ENCODE measurements at regions not wholly inside any gene's neighbourhood (a gene's known extent, or its start where the extent isn't known, plus 50 kb on each side); places are given as distances from the start of the nearest gene placed in this dataset.

- Histone ChIP-seq H3K4me1 (ENCODE audit: control insufficient read depth in 2 of 2, insufficient read depth in 2 of 2, low read length in 2 of 2) (no peaks in the 10 kb centered on the region), H3K36me3 (ENCODE audit: control insufficient read depth in 2 of 3, insufficient read depth in 3 of 3, low read length in 3 of 3) (no peaks in the 10 kb centered on the region), H3K27ac (ENCODE audit: low read depth, low read length) (no peak overlapping the region), H3K9me3 (ENCODE audit: control insufficient read depth in 2 of 3, low read length in 3 of 3) (no peaks in the 10 kb centered on the region), H3K27me3 (ENCODE audit: control insufficient read depth in 2 of 2, insufficient read depth in 2 of 2, low read length in 2 of 2) (no peaks in the 10 kb centered on the region), H3K4me3 (ENCODE audit: low read length) (no peak overlapping the region)
- Mint-ChIP-seq H3K27me3 (peaks cover 0 to 52% (median 33%) of the 10 kb centered on the region in 5 donors), H3K4me3 (no peak overlapping the region), H3K36me3 (no peaks in the 10 kb centered on the region), H3K9me3 (no peaks in the 10 kb centered on the region), H3K4me1 (no peaks in the 10 kb centered on the region), H3K27ac (no peak overlapping the region)
- ChIA-PET POLR2A (no interaction called here), CTCF (no interaction called here)
- DNase-seq (no peak), ATAC-seq (no peak)
- intact Hi-C loops (cut with micrococcal nuclease), result no loop called here
Measured at GRCh38 chr5:74288448-74289108, 351.9 kb downstream of the ENC1 start.

DNA sequence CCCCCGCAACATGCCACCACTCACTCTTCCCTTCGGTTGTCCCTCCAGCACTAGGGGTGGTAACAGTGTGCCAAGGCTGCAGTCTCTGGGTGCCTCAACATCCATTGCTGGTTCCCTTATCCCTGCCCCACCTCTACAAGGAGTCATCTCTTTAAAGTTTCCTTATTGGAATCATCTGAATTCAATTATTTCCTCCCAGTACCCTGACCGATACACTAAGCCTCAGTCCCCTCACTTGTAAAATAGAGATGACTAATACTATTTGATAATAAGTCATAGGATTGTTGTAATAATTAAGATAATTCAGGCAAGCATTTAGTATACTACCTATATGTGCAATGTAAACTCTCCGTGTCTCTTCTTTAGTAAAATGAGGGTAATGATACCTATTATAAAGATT is 352.5 kb downstream of the ENC1 start:
- H3K27ac ChIP-seq (ENCODE audit: low read depth, low read length), result no peak overlapping the region
- no peaks in the 10 kb centered on the region for H3K4me1 Mint-ChIP-seq
- no peak overlapping the region for H3K27ac Mint-ChIP-seq
- ATAC-seq (no peak), DNase-seq (no peak)
- CTCF ChIA-PET, result no interaction called here
- H3K4me3 ChIP-seq (ENCODE audit: low read length), result no peak overlapping the region
- no peaks in the 10 kb centered on the region for H3K4me1 ChIP-seq (ENCODE audit: control insufficient read depth in 2 of 2, insufficient read depth in 2 of 2, low read length in 2 of 2)
- H3K27me3 Mint-ChIP-seq, result peaks cover 0 to 49% (median 31%) of the 10 kb centered on the region in 5 donors
- H3K27me3 ChIP-seq (ENCODE audit: control insufficient read depth in 2 of 2, insufficient read depth in 2 of 2, low read length in 2 of 2), result no peaks in the 10 kb centered on the region
- no peaks in the 10 kb centered on the region for H3K36me3 ChIP-seq (ENCODE audit: control insufficient read depth in 2 of 3, insufficient read depth in 3 of 3, low read length in 3 of 3)
- no peaks in the 10 kb centered on the region for H3K9me3 Mint-ChIP-seq
- POLR2A ChIA-PET, result no interaction called here
- H3K9me3 ChIP-seq (ENCODE audit: control insufficient read depth in 2 of 3, low read length in 3 of 3), result no peaks in the 10 kb centered on the region
- no peak overlapping the region for H3K4me3 Mint-ChIP-seq
- intact Hi-C loops (cut with micrococcal nuclease), result no loop called here
- no peaks in the 10 kb centered on the region for H3K36me3 Mint-ChIP-seq

DNA sequence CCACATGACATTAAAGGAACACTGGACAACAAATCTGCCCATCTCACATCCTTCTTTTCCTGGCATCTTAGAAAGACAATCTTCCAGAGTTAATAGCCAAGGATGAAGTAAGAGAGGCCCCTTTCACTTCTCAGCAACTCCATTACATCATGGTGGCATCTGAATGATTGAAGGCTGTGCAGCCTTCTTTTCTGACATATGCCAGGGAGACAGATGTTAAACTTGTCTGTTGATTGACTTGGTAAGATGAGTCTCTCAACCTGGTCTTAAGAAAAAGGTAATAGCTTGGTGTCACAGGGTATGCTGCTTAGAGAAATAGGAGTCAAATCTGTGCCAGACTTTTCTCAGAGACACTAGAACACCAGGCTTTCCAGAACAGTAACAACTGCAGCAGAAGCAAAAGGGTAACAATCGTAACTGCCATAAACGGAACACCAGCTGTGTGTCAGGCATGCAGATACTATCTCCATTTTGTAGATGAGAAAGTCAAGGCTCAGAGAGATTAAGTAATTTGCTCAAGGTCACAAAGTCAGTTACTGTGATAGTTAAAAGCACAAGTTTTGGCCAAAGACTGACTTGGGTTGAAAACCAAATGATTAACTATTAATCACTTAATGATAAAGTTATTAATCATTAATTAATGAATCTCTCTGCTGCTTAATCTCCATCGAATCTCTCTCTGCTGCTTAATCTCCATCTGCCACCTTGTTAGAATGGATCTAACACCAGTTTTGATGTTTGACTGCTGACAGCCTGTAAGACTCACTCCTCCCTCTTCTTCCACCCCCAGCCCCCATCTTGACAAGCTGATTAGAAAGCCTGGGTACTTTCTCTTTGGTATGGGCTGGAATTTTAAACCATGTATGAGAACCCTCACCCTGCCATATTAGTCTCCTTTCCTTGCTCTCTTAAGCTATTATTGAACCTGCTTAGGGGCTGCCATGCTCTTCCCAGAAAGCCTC is 353.5 kb downstream of the ENC1 start:
- ChIA-PET POLR2A (no interaction called here), CTCF (no interaction called here)
- H3K4me1 ChIP-seq (ENCODE audit: control insufficient read depth in 2 of 2, insufficient read depth in 2 of 2, low read length in 2 of 2), result no peaks in the 10 kb centered on the region
- ATAC-seq (no peak), DNase-seq (no peak)
- H3K4me3 ChIP-seq (ENCODE audit: low read length), result no peak overlapping the region
- Mint-ChIP-seq H3K27ac (peak overlapping the region in 1 of 9 donors; percentile 55), H3K27me3 (peaks cover 0 to 49% (median 31%) of the 10 kb centered on the region in 5 donors), H3K4me1 (no peaks in the 10 kb centered on the region), H3K9me3 (no peaks in the 10 kb centered on the region), H3K36me3 (no peaks in the 10 kb centered on the region), H3K4me3 (no peak overlapping the region)
- no peaks in the 10 kb centered on the region for H3K36me3 ChIP-seq (ENCODE audit: control insufficient read depth in 2 of 3, insufficient read depth in 3 of 3, low read length in 3 of 3)
- no peaks in the 10 kb centered on the region for H3K27me3 ChIP-seq (ENCODE audit: control insufficient read depth in 2 of 2, insufficient read depth in 2 of 2, low read length in 2 of 2)
- no peaks in the 10 kb centered on the region for H3K9me3 ChIP-seq (ENCODE audit: control insufficient read depth in 2 of 3, low read length in 3 of 3)
- no peak overlapping the region for H3K27ac ChIP-seq (ENCODE audit: low read depth, low read length)
- intact Hi-C loops (cut with micrococcal nuclease), result no loop called here

- intact Hi-C loops (cut with micrococcal nuclease), result no loop called here
- CTCF ChIA-PET, result no interaction called here
Measured at GRCh38 chr5:74285675-74286280, 354.8 kb downstream of the ENC1 start.

GRCh38 chr5:74282490-74282889 is 358.0 kb downstream of the ENC1 start:
- Mint-ChIP-seq H3K27me3 (peaks cover 0 to 24% (median 15%) of the 10 kb centered on the region in 5 donors), H3K9me3 (peaks cover 0 to 1% (median 0%) of the 10 kb centered on the region in 11 donors), H3K27ac (no peak overlapping the region), H3K36me3 (no peaks in the 10 kb centered on the region), H3K4me3 (no peak overlapping the region), H3K4me1 (no peaks in the 10 kb centered on the region)
- CTCF ChIA-PET, result no interaction called here
- intact Hi-C loops (cut with micrococcal nuclease), result no loop called here
- ATAC-seq, result no peak
- POLR2A ChIA-PET, result no interaction called here
- Histone ChIP-seq H3K4me1 (ENCODE audit: control insufficient read depth in 2 of 2, insufficient read depth in 2 of 2, low read length in 2 of 2) (no peaks in the 10 kb centered on the region), H3K27ac (ENCODE audit: low read depth, low read length) (no peak overlapping the region), H3K9me3 (ENCODE audit: control insufficient read depth in 2 of 3, low read length in 3 of 3) (no peaks in the 10 kb centered on the region), H3K4me3 (ENCODE audit: low read length) (no peak overlapping the region), H3K27me3 (ENCODE audit: control insufficient read depth in 2 of 2, insufficient read depth in 2 of 2, low read length in 2 of 2) (no peaks in the 10 kb centered on the region), H3K36me3 (ENCODE audit: control insufficient read depth in 2 of 3, insufficient read depth in 3 of 3, low read length in 3 of 3) (no peaks in the 10 kb centered on the region)
- no peak for DNase-seq

More at GRCh38 chr5:74285675-74286280, 354.8 kb downstream of the ENC1 start:
- no peaks in the 10 kb centered on the region for H3K27me3 ChIP-seq (ENCODE audit: control insufficient read depth in 2 of 2, insufficient read depth in 2 of 2, low read length in 2 of 2)
- H3K36me3 Mint-ChIP-seq, result no peaks in the 10 kb centered on the region
- no peak overlapping the region for H3K27ac Mint-ChIP-seq
- H3K4me3 ChIP-seq (ENCODE audit: low read length), result no peak overlapping the region
- DNase-seq (no peak), ATAC-seq (no peak)
- no peaks in the 10 kb centered on the region for H3K4me1 Mint-ChIP-seq
- POLR2A ChIA-PET, result no interaction called here
- peaks cover 0 to 49% (median 33%) of the 10 kb centered on the region in 5 donors for H3K27me3 Mint-ChIP-seq
- no peaks in the 10 kb centered on the region for H3K4me1 ChIP-seq (ENCODE audit: control insufficient read depth in 2 of 2, insufficient read depth in 2 of 2, low read length in 2 of 2)
- H3K36me3 ChIP-seq (ENCODE audit: control insufficient read depth in 2 of 3, insufficient read depth in 3 of 3, low read length in 3 of 3), result no peaks in the 10 kb centered on the region
- no peak overlapping the region for H3K27ac ChIP-seq (ENCODE audit: low read depth, low read length)
- no peaks in the 10 kb centered on the region for H3K9me3 Mint-ChIP-seq
- H3K9me3 ChIP-seq (ENCODE audit: control insufficient read depth in 2 of 3, low read length in 3 of 3), result no peaks in the 10 kb centered on the region
- H3K4me3 Mint-ChIP-seq, result no peak overlapping the region

DNA sequence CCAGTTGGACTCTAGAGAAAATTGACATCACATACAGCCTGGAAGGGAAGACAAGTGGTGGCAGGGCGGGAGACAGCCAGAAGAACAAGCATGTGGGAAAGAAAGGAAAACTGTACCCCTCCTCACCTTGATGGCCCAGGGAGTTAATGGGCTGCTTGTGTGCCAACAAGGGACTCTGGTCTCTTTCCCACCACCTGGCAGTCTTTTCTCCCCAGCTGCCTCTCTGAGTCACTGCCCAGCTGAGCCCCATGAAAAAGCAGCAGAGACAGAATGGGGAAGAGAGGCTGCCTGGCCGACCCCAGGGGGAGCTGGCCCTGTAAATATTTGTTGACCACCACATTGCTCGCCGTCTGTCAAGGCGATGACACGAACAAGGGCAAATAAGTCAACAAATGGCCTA is 359.4 kb downstream of the ENC1 start:
- Histone ChIP-seq H3K36me3 (ENCODE audit: control insufficient read depth in 2 of 3, insufficient read depth in 3 of 3, low read length in 3 of 3) (no peaks in the 10 kb centered on the region), H3K4me3 (ENCODE audit: low read length) (no peak overlapping the region), H3K27me3 (ENCODE audit: control insufficient read depth in 2 of 2, insufficient read depth in 2 of 2, low read length in 2 of 2) (no peaks in the 10 kb centered on the region), H3K9me3 (ENCODE audit: control insufficient read depth in 2 of 3, low read length in 3 of 3) (no peaks in the 10 kb centered on the region), H3K4me1 (ENCODE audit: control insufficient read depth in 2 of 2, insufficient read depth in 2 of 2, low read length in 2 of 2) (no peaks in the 10 kb centered on the region), H3K27ac (ENCODE audit: low read depth, low read length) (no peak overlapping the region)
- peaks cover 0 to 1% (median 0%) of the 10 kb centered on the region in 11 donors for H3K9me3 Mint-ChIP-seq
- no peak overlapping the region for H3K27ac Mint-ChIP-seq
- H3K4me3 Mint-ChIP-seq, result no peak overlapping the region
- no peaks in the 10 kb centered on the region for H3K4me1 Mint-ChIP-seq
- intact Hi-C loops (cut with micrococcal nuclease), result no loop called here
- ATAC-seq, result no peak
- POLR2A ChIA-PET, result no interaction called here
- CTCF ChIA-PET, result no interaction called here
- peaks cover 0 to 24% (median 21%) of the 10 kb centered on the region in 5 donors for H3K27me3 Mint-ChIP-seq
- H3K36me3 Mint-ChIP-seq, result no peaks in the 10 kb centered on the region
- DNase-seq, result no peak
